ENCODE measurements at regions not wholly inside any gene's neighbourhood (a gene's known extent, or its start where the extent isn't known, plus 50 kb on each side); places are given as distances from the start of the nearest gene placed in this dataset.

GRCh38 chr11:113578033-113578380, 102.8 kb upstream of the DRD2 start:
- Histone ChIP-seq H3K9me3 (no peaks in the 10 kb centered on the region), H3K27ac (no peak overlapping the region), H3K27me3 (no peaks in the 10 kb centered on the region), H3K4me3 (no peak overlapping the region), H3K36me3 (no peaks in the 10 kb centered on the region), H3K4me1 (peaks cover 0 to 8% (median 0%) of the 10 kb centered on the region in 12 donors)
- intact Hi-C loops (cut with DNase I) = no loop called here
- TF ChIP-seq CTCF (IDR thresholded peaks at IDR 0.05) = no peak
- TF ChIP-seq POLR2A (IDR thresholded peaks at IDR 0.05) = no peak
- ATAC-seq (no peak), DNase-seq (no peak)
- WGBS, 4 donors = 63 to 87% (median 65%) methylated on average over 1 of the region's 1 CpG

GRCh38 chr11:113577356-113578032, 102.3 kb upstream of the DRD2 start:
- no peak for TF ChIP-seq POLR2A (IDR thresholded peaks at IDR 0.05)
- no peak for TF ChIP-seq CTCF (IDR thresholded peaks at IDR 0.05)

GRCh38 chr11:113574586-113574985, 99.4 kb upstream of the DRD2 start:
- Histone ChIP-seq H3K9me3 (no peaks in the 10 kb centered on the region), H3K4me3 (no peak overlapping the region), H3K36me3 (no peaks in the 10 kb centered on the region), H3K27me3 (no peaks in the 10 kb centered on the region), H3K27ac (no peak overlapping the region), H3K4me1 (peaks cover 0 to 21% (median 2%) of the 10 kb centered on the region in 12 donors)
- intact Hi-C loops (cut with DNase I) = no loop called here
- 81 to 100% (median 93%) methylated on average over 2 of the region's 2 CpGs for WGBS, 4 donors
- TF ChIP-seq CTCF (IDR thresholded peaks at IDR 0.05) (no peak), POLR2A (IDR thresholded peaks at IDR 0.05) (no peak)
- DNase-seq (no peak), ATAC-seq (no peak)

More at GRCh38 chr11:113577356-113578032, 102.3 kb upstream of the DRD2 start:
- no peak overlapping the region for H3K27ac ChIP-seq
- H3K36me3 ChIP-seq = no peaks in the 10 kb centered on the region
- H3K4me3 ChIP-seq = no peak overlapping the region
- no peak for ATAC-seq
- no peak for DNase-seq
- peaks cover 0 to 9% (median 0%) of the 10 kb centered on the region in 12 donors for H3K4me1 ChIP-seq
- H3K9me3 ChIP-seq = no peaks in the 10 kb centered on the region
- WGBS, 4 donors = 62 to 69% (median 68%) methylated on average over 6 of the region's 6 CpGs
- intact Hi-C loops (cut with DNase I) = no loop called here
- H3K27me3 ChIP-seq = no peaks in the 10 kb centered on the region

GRCh38 chr11:113574171-113574570, 99.0 kb upstream of the DRD2 start:
- H3K27me3 ChIP-seq = no peaks in the 10 kb centered on the region
- WGBS, 4 donors = 95 to 97% (median 96%) methylated on average over 4 of the region's 4 CpGs
- no peaks in the 10 kb centered on the region for H3K9me3 ChIP-seq
- H3K27ac ChIP-seq = no peak overlapping the region
- TF ChIP-seq CTCF (IDR thresholded peaks at IDR 0.05) (no peak), POLR2A (IDR thresholded peaks at IDR 0.05) (no peak)
- no peak for DNase-seq
- no peaks in the 10 kb centered on the region for H3K36me3 ChIP-seq
- peaks cover 0 to 21% (median 2%) of the 10 kb centered on the region in 12 donors for H3K4me1 ChIP-seq
- no peak for ATAC-seq
- H3K4me3 ChIP-seq = no peak overlapping the region
- intact Hi-C loops (cut with DNase I) = no loop called here

All from heart left ventricle (tissue), 16 donors.